GM12878 (cell line): ENCODE measurements at regions not wholly inside any gene's neighbourhood (a gene's known extent, or its start where the extent isn't known, plus 50 kb on each side); places are given as distances from the start of the nearest gene placed in this dataset.

Source experiments
- ATAC-seq: fragments of 200-7000 bp; cut with Tn5 transposase; 3 replicates; pipeline ENCODE4 v1.9.1; 2020; ENCODE audit warnings: mild to moderate bottlenecking, moderate library complexity
- BruUV-seq: library from RNA; stranded (reverse); fragments of 400-500 nt; replicated peaks from 2 replicates; lab custom pipeline; 2021; lab: Mats Ljungman, UMichigan
- CTCF ChIA-PET: fragments of 300-600 bp; sonication (Branson Sonifier 250); formaldehyde crosslinking; extraction: SDS; loops from one replicate; lab custom pipeline; 2021; ENCODE audit warnings: inconsistent platforms; lab: Yijun Ruan, JAX
- POLR2A ChIA-PET: fragments of 350-600 bp; formaldehyde crosslinking; extraction: SDS; loops from one replicate; lab custom pipeline; 2021; ENCODE audit warnings: inconsistent platforms; lab: Charles Lee
- RAD21 ChIA-PET: fragments of 300-600 bp; sonication (Branson Sonifier 250); formaldehyde crosslinking; loops from one replicate; lab custom pipeline; 2023; ENCODE audit warnings: antibody characterized with exemption; ENCODE audit not compliant: unreplicated experiment; lab: Charles Lee
- SMC1A ChIA-PET: fragments of 300-600 bp; sonication (Branson Sonifier 250); formaldehyde crosslinking; loops from one replicate; lab custom pipeline; 2023; ENCODE audit not compliant: unreplicated experiment, uncharacterized antibody; lab: Charles Lee
- DNase-seq: peaks from one replicate; pipeline ENCODE4 v3.0.0-alpha.2; 2011; ENCODE audit warnings: low read depth, low spot score
- FAIRE-seq: peaks from 3 replicates; lab custom pipeline; 2011; peaks lifted over from hg19 to GRCh38; lab: Jason Lieb, UNC
- H2AFZ ChIP-seq: 2 replicates; pipeline ENCODE4 v1.6.0; 2011; ENCODE audit warnings: low read depth, low read length, control low read depth; ENCODE audit not compliant: control insufficient read depth
- H3K27ac ChIP-seq: 2 replicates; pipeline ENCODE4 v1.5.1; 2011; ENCODE audit warnings: control low read depth; ENCODE audit not compliant: control insufficient read depth, insufficient read depth
- H3K27me3 ChIP-seq, 2 experiments: replicated peaks in 1 of 2; 2 replicates each; pipeline versions ENCODE4 v1.6.0 to v1.6.1; 2011; ENCODE audit warnings: low read length in 1 of 2; ENCODE audit not compliant: control insufficient read depth in 2 of 2, insufficient read depth in 2 of 2
- H3K36me3 ChIP-seq, 2 experiments: 2 replicates each; pipeline ENCODE4 v1.5.1; 2011; ENCODE audit warnings: low read length in 1 of 2; ENCODE audit not compliant: control insufficient read depth in 2 of 2, insufficient read depth in 2 of 2
- H3K4me1 ChIP-seq: 2 replicates; pipeline ENCODE4 v1.6.1; 2011; ENCODE audit warnings: mild to moderate bottlenecking, low read length, moderate library complexity, mixed read lengths; ENCODE audit not compliant: control insufficient read depth, insufficient read depth
- H3K4me2 ChIP-seq: 2 replicates; pipeline ENCODE4 v1.6.0; 2011; ENCODE audit warnings: control low read depth; ENCODE audit not compliant: control insufficient read depth, insufficient read depth
- H3K4me3 ChIP-seq: fragments of 200-600 bp; sonication (generic); 2 replicates; pipeline ENCODE4 v1.5.1; 2016
- H3K79me2 ChIP-seq: 2 replicates; pipeline ENCODE4 v1.6.0; 2011; ENCODE audit warnings: low read length; ENCODE audit not compliant: control insufficient read depth, insufficient read depth
- H3K9ac ChIP-seq: 2 replicates; pipeline ENCODE4 v1.8.0; 2011; ENCODE audit warnings: low read length, control low read depth, mixed read lengths; ENCODE audit not compliant: control insufficient read depth, insufficient read depth
- H3K9me3 ChIP-seq: replicated peaks from 3 replicates; pipeline ENCODE4 v1.5.1; 2011; ENCODE audit warnings: mild to moderate bottlenecking, low read length; ENCODE audit not compliant: control insufficient read depth, insufficient read depth
- H4K20me1 ChIP-seq: 2 replicates; pipeline ENCODE4 v1.6.0; 2011; ENCODE audit not compliant: control insufficient read depth, insufficient read depth
- CBX3 ChIP-seq: fragments of 200-600 bp; sonication (generic); IDR thresholded peaks from 2 replicates; pipeline ENCODE4 v1.6.1; 2016; ENCODE audit warnings: low read depth, borderline replicate concordance
- CHD2 ChIP-seq: IDR thresholded peaks from 2 replicates; pipeline ENCODE4 v1.6.1; 2011; ENCODE audit warnings: low read depth, low read length, improper control_type of control experiment, borderline replicate concordance
- CREB1 ChIP-seq: IDR thresholded peaks from 2 replicates; pipeline ENCODE4 v1.6.1; 2012; ENCODE audit warnings: low read depth, mild to moderate bottlenecking, inconsistent platforms
- CUX1 ChIP-seq: IDR thresholded peaks from 2 replicates; pipeline ENCODE4 v1.6.1; 2012; ENCODE audit warnings: improper control_type of control experiment, low read depth, low read length; ENCODE audit not compliant: insufficient replicate concordance
- MAX ChIP-seq: IDR thresholded peaks from 2 replicates; pipeline ENCODE4 v1.6.1; 2012; ENCODE audit warnings: low read depth, low read length, improper control_type of control experiment
- MYB ChIP-seq: fragments of 150-350 bp; IDR thresholded peaks from 2 replicates; pipeline ENCODE4 v1.6.1; 2014; ENCODE audit warnings: mild to moderate bottlenecking, low read depth, low read length, borderline replicate concordance
- PBX3 ChIP-seq: IDR thresholded peaks from 2 replicates; pipeline ENCODE4 v1.6.1; 2011; ENCODE audit warnings: mild to moderate bottlenecking, low read depth, low read length, moderate library complexity; ENCODE audit not compliant: insufficient replicate concordance
- PKNOX1 ChIP-seq: fragments of 450-650 bp; IDR thresholded peaks from 2 replicates; pipeline ENCODE4 v1.6.1; 2016; ENCODE audit warnings: mild to moderate bottlenecking
- POU2F2 ChIP-seq: IDR thresholded peaks from 3 replicates; pipeline ENCODE4 v1.6.1; 2011; ENCODE audit warnings: low read depth, mild to moderate bottlenecking, low read length, borderline replicate concordance
- RBBP5 ChIP-seq: fragments of 200-600 bp; sonication (generic); conservative IDR thresholded peaks from 2 replicates; pipeline ENCODE4 v1.6.1; 2016
- SP1 ChIP-seq: IDR thresholded peaks from one replicate; pipeline ENCODE4 v1.6.1; 2011; ENCODE audit warnings: low read depth, low read length
- SUPT20H ChIP-seq: IDR thresholded peaks from 2 replicates; pipeline ENCODE4 v1.6.1; 2011; ENCODE audit warnings: low read depth, mild to moderate bottlenecking, low read length, moderate library complexity, borderline replicate concordance; ENCODE audit not compliant: control insufficient read depth
- TCF12 ChIP-seq: IDR thresholded peaks from 2 replicates; pipeline ENCODE4 v1.6.1; 2011; ENCODE audit warnings: low read depth, mild to moderate bottlenecking, low read length
- WGBS: methylation state at CpG from one replicate; pipeline ENCODE4 v1.1.6; 2016; ENCODE audit warnings: low lambda C conversion rate; ENCODE audit not compliant: insufficient replicate concordance, insufficient coverage; ENCODE audit errors: missing lambda C conversion rate; 5-methylcytosine and 5-hydroxymethylcytosine counted together
- in situ Hi-C: fragments of 300-500 bp; cut with MboI; formaldehyde crosslinking; loops from 9 replicates; pipeline ENCODE4 v1.14.3; 2018; ENCODE audit warnings: mixed read lengths
- intact Hi-C: fragments of 100-400 bp; cut with micrococcal nuclease; formaldehyde crosslinking; loops from one replicate; pipeline ENCODE4 v1.14.2; 2022; ENCODE audit not compliant: unreplicated experiment

GRCh38 chr15:88389120-88389519 is 78.1 kb downstream of the MRPL46 start (continued):
- TF ChIP-seq CREB1 (no peak), SUPT20H (no peak), SP1 (no peak), CHD2 (no peak), PKNOX1 (no peak)

- DNase-seq (no peak), ATAC-seq (no peak), FAIRE-seq (no peak)
- Histone ChIP-seq H3K9ac (no peak overlapping the region), H2AFZ (no peak overlapping the region), H3K27ac (no peak overlapping the region), H3K4me1 (no peaks in the 10 kb centered on the region), H3K4me2 (no peak overlapping the region), H3K36me3 (no peaks in the 10 kb centered on the region), H3K27me3 (no peaks in the 10 kb centered on the region; a peak in 1 of 4 replicates), H4K20me1 (no peaks in the 10 kb centered on the region), H3K79me2 (no peaks in the 10 kb centered on the region), H3K9me3 (no peaks in the 10 kb centered on the region), H3K4me3 (no peak overlapping the region)
- in situ Hi-C loops (no loop called here), intact Hi-C loops (no loop called here)
- CTCF ChIA-PET, result no interaction called here
- no TSS peak for BruUV-seq
- SMC1A ChIA-PET, result no interaction called here
- RAD21 ChIA-PET, result no interaction called here
- POLR2A ChIA-PET, result no interaction called here
- WGBS, result 3% methylated on average over 3 of the region's 3 CpGs
- TF ChIP-seq MAX, result no peak
- no peak for TF ChIP-seq POU2F2
- TF ChIP-seq TCF12, result no peak
- TF ChIP-seq RBBP5, result no peak
- no peak for TF ChIP-seq PBX3
- no peak for TF ChIP-seq CUX1
- TF ChIP-seq CBX3, result no peak
- TF ChIP-seq MYB, result no peak
Measured at GRCh38 chr15:88388686-88389085, 78.5 kb downstream of the MRPL46 start.
